ENCODE measurements at regions not wholly inside any gene's neighbourhood (a gene's known extent, or its start where the extent isn't known, plus 50 kb on each side); places are given as distances from the start of the nearest gene placed in this dataset.

DNA sequence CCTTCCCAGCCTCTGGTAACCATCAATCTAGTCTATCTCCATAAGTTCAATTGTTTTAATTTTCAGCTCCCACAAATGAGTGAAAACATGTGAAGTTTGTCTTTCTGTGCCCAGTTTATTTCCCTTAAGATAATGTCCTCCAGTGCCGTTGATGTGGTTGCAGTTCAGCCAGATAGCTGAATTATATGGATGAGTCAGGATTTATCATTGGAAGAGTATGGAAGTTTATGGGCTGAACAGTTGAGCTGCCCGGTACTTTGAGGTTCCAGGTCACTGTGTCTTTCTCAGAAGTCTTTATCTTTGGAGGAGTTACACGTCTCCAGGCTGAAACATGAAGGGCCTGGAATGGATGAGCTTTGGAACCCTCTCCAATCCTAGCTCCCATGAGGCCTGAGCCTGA is 120.1 kb downstream of the ASCL4 start:
- TF ChIP-seq, protein P1, sequence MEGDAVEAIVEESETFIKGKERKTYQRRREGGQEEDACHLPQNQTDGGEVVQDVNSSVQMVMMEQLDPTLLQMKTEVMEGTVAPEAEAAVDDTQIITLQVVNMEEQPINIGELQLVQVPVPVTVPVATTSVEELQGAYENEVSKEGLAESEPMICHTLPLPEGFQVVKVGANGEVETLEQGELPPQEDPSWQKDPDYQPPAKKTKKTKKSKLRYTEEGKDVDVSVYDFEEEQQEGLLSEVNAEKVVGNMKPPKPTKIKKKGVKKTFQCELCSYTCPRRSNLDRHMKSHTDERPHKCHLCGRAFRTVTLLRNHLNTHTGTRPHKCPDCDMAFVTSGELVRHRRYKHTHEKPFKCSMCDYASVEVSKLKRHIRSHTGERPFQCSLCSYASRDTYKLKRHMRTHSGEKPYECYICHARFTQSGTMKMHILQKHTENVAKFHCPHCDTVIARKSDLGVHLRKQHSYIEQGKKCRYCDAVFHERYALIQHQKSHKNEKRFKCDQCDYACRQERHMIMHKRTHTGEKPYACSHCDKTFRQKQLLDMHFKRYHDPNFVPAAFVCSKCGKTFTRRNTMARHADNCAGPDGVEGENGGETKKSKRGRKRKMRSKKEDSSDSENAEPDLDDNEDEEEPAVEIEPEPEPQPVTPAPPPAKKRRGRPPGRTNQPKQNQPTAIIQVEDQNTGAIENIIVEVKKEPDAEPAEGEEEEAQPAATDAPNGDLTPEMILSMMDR (IDR thresholded peaks at IDR 0.05; ENCODE audit: low read depth, low read length, missing control alignments), result no peak
- no peaks in the 10 kb centered on the region for H3K36me3 ChIP-seq (replicated peaks)
- H3K27ac ChIP-seq, result no peak overlapping the region
- H3K4me3 ChIP-seq (ENCODE audit: low read depth, low read length), result no peak overlapping the region
- in situ Hi-C loops (cut with HindIII; ENCODE audit: low pct_ligation_motif_present, low sequenced_read_pairs), result no loop called here
- peak; percentile 5 for DNase-seq
- no peaks in the 10 kb centered on the region for H3K27me3 ChIP-seq (replicated peaks)

DNA sequence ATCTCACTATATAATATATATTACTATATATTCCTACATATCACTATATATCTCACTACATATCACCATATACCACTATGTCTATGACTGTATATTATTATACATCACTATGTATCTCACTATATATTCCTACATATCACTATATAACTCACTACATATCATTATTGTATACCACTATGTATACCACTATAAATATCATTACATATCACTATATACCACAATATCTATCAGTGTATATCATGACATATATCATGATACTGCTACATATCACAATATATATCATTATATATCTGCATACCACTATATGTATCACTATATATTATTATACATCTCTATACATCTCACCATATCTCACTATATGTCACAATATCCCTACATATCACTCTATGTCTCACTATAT is 121.5 kb downstream of the ASCL4 start:
- Histone ChIP-seq H3K27ac (no peak overlapping the region), H3K4me3 (ENCODE audit: low read depth, low read length) (no peak overlapping the region), H3K36me3 (replicated peaks) (no peaks in the 10 kb centered on the region), H3K27me3 (replicated peaks) (no peaks in the 10 kb centered on the region)
- DNase-seq, result no peak
- TF ChIP-seq, protein P1 (IDR thresholded peaks at IDR 0.05; ENCODE audit: low read depth, low read length, missing control alignments), result no peak
- in situ Hi-C loops (cut with HindIII; ENCODE audit: low pct_ligation_motif_present, low sequenced_read_pairs), result no loop called here

DNA sequence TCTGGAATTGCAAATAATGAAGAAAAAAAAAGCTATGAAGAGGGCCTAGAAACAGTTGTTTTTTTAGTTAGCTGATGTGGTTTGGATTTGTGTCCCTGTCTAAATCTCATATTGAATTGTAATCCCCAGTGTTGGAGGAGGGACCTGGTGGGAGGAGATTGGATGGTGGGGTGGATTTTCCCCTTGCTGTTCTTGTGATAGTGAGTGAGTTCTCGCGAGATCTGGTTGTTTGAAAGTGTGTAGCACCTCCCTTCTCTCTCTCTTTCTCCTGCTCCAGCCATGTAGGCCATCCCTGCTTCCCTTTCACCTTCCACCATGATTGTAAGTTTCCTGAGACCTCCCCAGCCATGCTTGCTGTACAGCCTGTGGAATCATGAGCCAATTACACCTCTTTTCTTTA is 126.1 kb downstream of the ASCL4 start:
- in situ Hi-C loops (cut with HindIII; ENCODE audit: low pct_ligation_motif_present, low sequenced_read_pairs), result no loop called here
- Histone ChIP-seq H3K36me3 (replicated peaks) (no peaks in the 10 kb centered on the region), H3K27ac (no peak overlapping the region), H3K27me3 (replicated peaks) (peaks cover 8% of the 10 kb centered on the region), H3K4me3 (ENCODE audit: low read depth, low read length) (no peak overlapping the region)
- TF ChIP-seq, protein P1 (IDR thresholded peaks at IDR 0.05; ENCODE audit: low read depth, low read length, missing control alignments), result no peak
- DNase-seq, result no peak

GRCh38 chr12:107903341-107904061 is 129.0 kb downstream of the ASCL4 start:
- Histone ChIP-seq H3K27ac (no peak overlapping the region), H3K4me3 (ENCODE audit: low read depth, low read length) (peak overlapping the region; percentile 12), H3K36me3 (replicated peaks) (no peaks in the 10 kb centered on the region), H3K27me3 (replicated peaks) (peaks cover 8% of the 10 kb centered on the region)
- in situ Hi-C loops (cut with HindIII; ENCODE audit: low pct_ligation_motif_present, low sequenced_read_pairs), result no loop called here
- no peak for DNase-seq
- TF ChIP-seq, protein P1 (IDR thresholded peaks at IDR 0.05; ENCODE audit: low read depth, low read length, missing control alignments), result no peak

DNA sequence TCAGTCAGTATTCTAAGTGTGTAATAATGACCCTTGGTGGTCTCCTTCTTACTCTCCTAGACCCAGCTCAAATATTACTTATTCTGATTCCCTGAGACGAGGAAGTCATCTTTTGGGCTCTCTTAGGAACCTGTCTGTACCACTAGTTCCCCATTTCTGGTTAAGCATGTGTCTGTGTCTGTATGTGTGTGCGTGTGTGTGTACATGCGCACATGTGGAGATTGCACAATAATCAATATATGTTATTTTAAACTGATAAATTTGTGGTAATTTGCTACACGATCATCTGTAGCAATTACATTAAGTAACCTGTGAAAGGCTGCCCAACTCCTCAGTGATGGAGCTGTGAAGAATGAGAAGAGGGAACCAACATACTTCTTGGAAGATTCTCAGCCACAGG is 132.2 kb downstream of the ASCL4 start:
- DNase-seq, result no peak
- no peaks in the 10 kb centered on the region for H3K36me3 ChIP-seq (replicated peaks)
- H3K27ac ChIP-seq, result no peak overlapping the region
- peaks cover 8% of the 10 kb centered on the region for H3K27me3 ChIP-seq (replicated peaks)
- TF ChIP-seq, protein P1 (IDR thresholded peaks at IDR 0.05; ENCODE audit: low read depth, low read length, missing control alignments), result no peak
- in situ Hi-C loops (cut with HindIII; ENCODE audit: low pct_ligation_motif_present, low sequenced_read_pairs), result no loop called here
- H3K4me3 ChIP-seq (ENCODE audit: low read depth, low read length), result no peak overlapping the region

Measured in brain microvascular endothelial cell (primary cell).